K562 (cell line): ENCODE measurements at regions not wholly inside any gene's neighbourhood (a gene's known extent, or its start where the extent isn't known, plus 50 kb on each side); places are given as distances from the start of the nearest gene placed in this dataset.

Experiments
- FOXK2 ChIP-seq, 2 experiments: fragments of 450-650 bp; IDR thresholded peaks in 1 of 2; conservative IDR thresholded peaks in 1 of 2; 2 replicates each; pipeline ENCODE4 v1.6.1; 2016; ENCODE audit warnings: low read depth in 2 of 2, mild to moderate bottlenecking in 1 of 2
- HDAC6 ChIP-seq: IDR thresholded peaks from 2 replicates; pipeline ENCODE4 v1.6.1; 2012; ENCODE audit warnings: low read depth, mild to moderate bottlenecking, control low read depth, inconsistent platforms, low read length, moderate library complexity
- NR2C2 ChIP-seq, 2 experiments: fragments of 200-800 bp in 1 of 2; sonication (Bioruptor generic) in 1 of 2; sonication (generic) in 1 of 2; formaldehyde crosslinking in 1 of 2; IDR thresholded peaks; 2 replicates each; pipeline versions ENCODE4 v1.6.1 to v1.8.0; 2016 to 2022; ENCODE audit warnings: mild to moderate bottlenecking in 1 of 2, missing compliant biosample characterization in 1 of 2, missing genetic modification characterization in 1 of 2, missing genetic modification reagents in 1 of 2
- PHF8 ChIP-seq: fragments of 200-600 bp; sonication (generic); IDR thresholded peaks from 2 replicates; pipeline ENCODE4 v1.6.1; 2012; ENCODE audit warnings: mixed run types, mild to moderate bottlenecking, inconsistent platforms, low read length, moderate library complexity, borderline replicate concordance

DNA sequence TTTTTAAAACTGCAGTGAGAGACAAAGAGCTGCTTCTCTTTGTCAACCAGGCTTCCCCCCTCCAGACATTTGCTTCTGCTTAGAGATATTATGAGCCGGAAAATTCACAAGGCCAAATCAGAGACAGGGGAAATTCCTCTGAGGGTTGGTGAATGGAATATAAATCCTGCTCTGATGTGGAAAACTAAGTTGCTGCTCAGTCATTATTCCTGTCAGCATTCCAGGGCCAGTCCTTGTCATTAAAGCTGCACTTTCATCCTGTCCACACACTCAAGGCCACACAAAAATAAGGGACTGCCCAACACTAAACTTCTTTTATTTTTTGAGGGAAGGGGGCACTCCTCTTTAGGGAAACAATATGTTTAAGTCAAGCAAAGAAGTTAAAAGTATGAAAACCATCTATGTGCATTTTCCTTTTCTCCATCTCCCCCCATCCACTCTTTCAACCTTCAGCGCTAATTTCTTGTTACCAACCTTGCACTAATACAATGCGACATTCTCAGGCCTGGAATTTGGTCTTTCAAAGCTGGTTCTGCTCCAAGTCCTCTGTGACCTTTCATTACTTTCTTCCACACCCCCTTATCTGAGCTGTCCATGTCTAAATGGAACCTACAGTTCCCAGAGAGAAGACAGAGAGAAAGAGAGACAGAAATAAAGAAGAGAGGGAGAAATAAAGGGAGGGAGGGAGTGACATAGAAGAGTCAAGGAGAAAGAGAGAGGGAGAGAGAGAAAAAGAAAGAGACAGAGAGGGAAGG, 118.9 kb upstream of the S1PR3 start:
- TF ChIP-seq NR2C2 (CRISPR knock-in tag; IDR thresholded peaks at IDR 0.05) (no peak), NR2C2 (tag; IDR thresholded peaks at IDR 0.05) (no peak), PHF8 (no peak), HDAC6 (no peak), FOXK2 (conservative IDR thresholded peaks at IDR 0.05 in 1 of 2, IDR thresholded peaks at IDR 0.05 in 1 of 2; ENCODE audit: low read depth in 2 of 2) (no peak)
